GM21423 (cell line): ENCODE measurements at regions not wholly inside any gene's neighbourhood (a gene's known extent, or its start where the extent isn't known, plus 50 kb on each side); places are given as distances from the start of the nearest gene placed in this dataset.
"Not testable (repeated sequence)": the region's sequence is repeated elsewhere in the genome, so short reads cannot be mapped to it uniquely, and the experiment has no call there.

Source experiments
- ATAC-seq: cut with Tn5 transposase; IDR thresholded peaks from one replicate; pipeline ENCODE4 v1.9.1; 2021; ENCODE audit warnings: mild to moderate bottlenecking, moderate library complexity; ENCODE audit not compliant: unreplicated experiment

GRCh38 chr14:106257569-106257994 is 731.2 kb downstream of the TMEM121 start:
- not testable (repeated sequence) for ATAC-seq

- ATAC-seq, result no peak
Observed at GRCh38 chr14:106268013-106268727, 741.8 kb downstream of the TMEM121 start.

GRCh38 chr14:106269029-106269428 is 742.6 kb downstream of the TMEM121 start:
- ATAC-seq, result no peak

- ATAC-seq, result no peak
Observed at GRCh38 chr14:106269451-106270204, 743.2 kb downstream of the TMEM121 start.

- ATAC-seq, result not testable (repeated sequence)
Observed at GRCh38 chr14:106270476-106271121, 744.2 kb downstream of the TMEM121 start.

- ATAC-seq, result no peak
Observed at GRCh38 chr14:106276326-106277267, 750.2 kb downstream of the TMEM121 start.

GRCh38 chr14:106277503-106277902 is 751.1 kb downstream of the TMEM121 start:
- ATAC-seq, result no peak

- no peak for ATAC-seq
Observed at GRCh38 chr14:106280876-106281275, 754.5 kb downstream of the TMEM121 start.

GRCh38 chr14:106286697-106287290 is 760.4 kb downstream of the TMEM121 start:
- no peak for ATAC-seq

- no peak for ATAC-seq
Observed at GRCh38 chr14:106287506-106287905, 761.1 kb downstream of the TMEM121 start.

GRCh38 chr14:106291626-106292025 is 765.2 kb downstream of the TMEM121 start:
- no peak for ATAC-seq

GRCh38 chr14:106294324-106294723 is 767.9 kb downstream of the TMEM121 start:
- ATAC-seq, result no peak

- ATAC-seq, result not testable (repeated sequence)
Observed at GRCh38 chr14:106300951-106301510, 774.6 kb downstream of the TMEM121 start.

GRCh38 chr14:106301609-106302008 is 775.2 kb downstream of the TMEM121 start:
- ATAC-seq, result not testable (repeated sequence)

GRCh38 chr14:106302661-106303060 is 776.3 kb downstream of the TMEM121 start:
- no peak for ATAC-seq

GRCh38 chr14:106304271-106304670 is 777.9 kb downstream of the TMEM121 start:
- no peak for ATAC-seq

- peak; percentile 80 for ATAC-seq
Observed at GRCh38 chr14:106308839-106309389, 782.5 kb downstream of the TMEM121 start.

GRCh38 chr14:106309423-106309822 is 783.0 kb downstream of the TMEM121 start:
- no peak for ATAC-seq

- ATAC-seq, result no peak
Observed at GRCh38 chr14:106315436-106315835, 789.1 kb downstream of the TMEM121 start.

GRCh38 chr14:106317593-106317992 is 791.2 kb downstream of the TMEM121 start:
- no peak for ATAC-seq
